HepG2 (cell line): ENCODE measurements at regions not wholly inside any gene's neighbourhood (a gene's known extent, or its start where the extent isn't known, plus 50 kb on each side); places are given as distances from the start of the nearest gene placed in this dataset.

Source experiments
- CHD2 ChIP-seq: IDR thresholded peaks from 2 replicates; pipeline ENCODE4 v1.6.1; 2011; ENCODE audit warnings: low read depth, low read length, improper control_type of control experiment
- ELF4 ChIP-seq: sonication (generic); formaldehyde crosslinking; IDR thresholded peaks from 2 replicates; pipeline ENCODE4 v1.5.0; 2020; ENCODE audit warnings: missing genetic modification reagents, mild to moderate bottlenecking, moderate library complexity, borderline replicate concordance
- HMG20A ChIP-seq: IDR thresholded peaks from 2 replicates; pipeline ENCODE4 v1.6.1; 2016; ENCODE audit warnings: borderline replicate concordance
- SMC3 ChIP-seq: IDR thresholded peaks from 2 replicates; pipeline ENCODE4 v1.6.1; 2011; ENCODE audit warnings: low read length, improper control_type of control experiment
- SNAPC5 ChIP-seq: sonication (generic); formaldehyde crosslinking; IDR thresholded peaks from 2 replicates; pipeline ENCODE4 v1.8.1; 2023; ENCODE audit warnings: mild to moderate bottlenecking, missing genetic modification reagents, borderline replicate concordance
- ZEB1 ChIP-seq: IDR thresholded peaks from 2 replicates; pipeline ENCODE4 v1.6.1; 2012; ENCODE audit warnings: mild to moderate bottlenecking, low read depth, inconsistent platforms; ENCODE audit not compliant: insufficient replicate concordance
- ZNF550 ChIP-seq: sonication (generic); formaldehyde crosslinking; IDR thresholded peaks from 2 replicates; pipeline ENCODE4 v1.4.0; 2020; ENCODE audit warnings: mild to moderate bottlenecking, missing genetic modification reagents, borderline replicate concordance
- TF ChIP-seq, protein P1 (sequence below): sonication (generic); formaldehyde crosslinking; IDR thresholded peaks from 2 replicates; pipeline ENCODE4 v1.5.0; 2020; ENCODE audit warnings: mild to moderate bottlenecking, missing genetic modification reagents, moderate library complexity
- TF ChIP-seq, protein P2 (sequence below): sonication (generic); formaldehyde crosslinking; IDR thresholded peaks from 2 replicates; pipeline ENCODE4 v1.4.0; 2020; ENCODE audit warnings: missing genetic modification reagents

DNA sequence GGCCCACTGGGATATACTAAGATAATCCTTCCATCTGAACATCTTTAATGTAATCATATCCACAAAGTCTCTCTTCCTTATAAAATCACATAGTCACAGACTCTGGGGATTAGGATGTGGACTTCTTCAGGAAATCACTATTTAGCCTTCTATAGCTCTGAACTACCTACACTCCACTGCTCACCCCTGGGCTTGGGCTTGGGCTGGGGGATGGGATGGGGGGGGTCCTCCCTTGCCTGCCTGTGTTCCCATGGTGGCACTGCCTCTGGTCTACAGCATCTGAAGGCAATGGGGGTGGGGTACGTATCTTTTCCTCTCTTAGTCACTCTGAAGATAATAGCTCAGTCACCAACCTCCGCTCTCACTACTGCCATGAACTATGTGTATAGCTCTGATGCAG is 67.8 kb upstream of the SERTM1 start:
- TF ChIP-seq ZNF550 (no peak), HMG20A (CRISPR knock-in tag) (no peak), SMC3 (no peak), ZEB1 (no peak), CHD2 (no peak), ELF4 (CRISPR knock-in tag) (no peak), SNAPC5 (CRISPR knock-in tag) (no peak)
- TF ChIP-seq, protein P1, sequence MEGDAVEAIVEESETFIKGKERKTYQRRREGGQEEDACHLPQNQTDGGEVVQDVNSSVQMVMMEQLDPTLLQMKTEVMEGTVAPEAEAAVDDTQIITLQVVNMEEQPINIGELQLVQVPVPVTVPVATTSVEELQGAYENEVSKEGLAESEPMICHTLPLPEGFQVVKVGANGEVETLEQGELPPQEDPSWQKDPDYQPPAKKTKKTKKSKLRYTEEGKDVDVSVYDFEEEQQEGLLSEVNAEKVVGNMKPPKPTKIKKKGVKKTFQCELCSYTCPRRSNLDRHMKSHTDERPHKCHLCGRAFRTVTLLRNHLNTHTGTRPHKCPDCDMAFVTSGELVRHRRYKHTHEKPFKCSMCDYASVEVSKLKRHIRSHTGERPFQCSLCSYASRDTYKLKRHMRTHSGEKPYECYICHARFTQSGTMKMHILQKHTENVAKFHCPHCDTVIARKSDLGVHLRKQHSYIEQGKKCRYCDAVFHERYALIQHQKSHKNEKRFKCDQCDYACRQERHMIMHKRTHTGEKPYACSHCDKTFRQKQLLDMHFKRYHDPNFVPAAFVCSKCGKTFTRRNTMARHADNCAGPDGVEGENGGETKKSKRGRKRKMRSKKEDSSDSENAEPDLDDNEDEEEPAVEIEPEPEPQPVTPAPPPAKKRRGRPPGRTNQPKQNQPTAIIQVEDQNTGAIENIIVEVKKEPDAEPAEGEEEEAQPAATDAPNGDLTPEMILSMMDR = no peak
- TF ChIP-seq, protein P2, sequence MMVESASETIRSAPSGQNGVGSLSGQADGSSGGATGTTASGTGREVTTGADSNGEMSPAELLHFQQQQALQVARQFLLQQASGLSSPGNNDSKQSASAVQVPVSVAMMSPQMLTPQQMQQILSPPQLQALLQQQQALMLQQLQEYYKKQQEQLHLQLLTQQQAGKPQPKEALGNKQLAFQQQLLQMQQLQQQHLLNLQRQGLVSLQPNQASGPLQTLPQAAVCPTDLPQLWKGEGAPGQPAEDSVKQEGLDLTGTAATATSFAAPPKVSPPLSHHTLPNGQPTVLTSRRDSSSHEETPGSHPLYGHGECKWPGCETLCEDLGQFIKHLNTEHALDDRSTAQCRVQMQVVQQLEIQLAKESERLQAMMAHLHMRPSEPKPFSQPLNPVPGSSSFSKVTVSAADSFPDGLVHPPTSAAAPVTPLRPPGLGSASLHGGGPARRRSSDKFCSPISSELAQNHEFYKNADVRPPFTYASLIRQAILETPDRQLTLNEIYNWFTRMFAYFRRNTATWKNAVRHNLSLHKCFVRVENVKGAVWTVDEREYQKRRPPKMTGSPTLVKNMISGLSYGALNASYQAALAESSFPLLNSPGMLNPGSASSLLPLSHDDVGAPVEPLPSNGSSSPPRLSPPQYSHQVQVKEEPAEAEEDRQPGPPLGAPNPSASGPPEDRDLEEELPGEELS (CRISPR knock-in tag) = no peak
